Glutamatergic neuron (in vitro differentiated cells): ENCODE measurements at regions not wholly inside any gene's neighbourhood (a gene's known extent, or its start where the extent isn't known, plus 50 kb on each side); places are given as distances from the start of the nearest gene placed in this dataset.
"Not testable (repeated sequence)": the region's sequence is repeated elsewhere in the genome, so short reads cannot be mapped to it uniquely, and the experiment has no call there.

ENCODE experiments used
- DNase-seq: peaks from one replicate; pipeline ENCODE4 v3.0.0; 2022
- H3K27ac Mint-ChIP-seq: one replicate; pipeline ENCODE4 v1.8.0; 2020; ENCODE audit warnings: mild to moderate bottlenecking, mixed read lengths, inconsistent platforms; ENCODE audit not compliant: unreplicated experiment
- H3K27me3 Mint-ChIP-seq: one replicate; pipeline ENCODE4 v1.8.0; 2020; ENCODE audit warnings: mild to moderate bottlenecking, moderate library complexity, mixed read lengths, inconsistent platforms; ENCODE audit not compliant: unreplicated experiment
- H3K36me3 Mint-ChIP-seq: one replicate; pipeline ENCODE4 v1.8.0; 2020; ENCODE audit warnings: mild to moderate bottlenecking, mixed read lengths, inconsistent platforms; ENCODE audit not compliant: unreplicated experiment
- H3K4me1 Mint-ChIP-seq: one replicate; pipeline ENCODE4 v1.8.0; 2020; ENCODE audit warnings: mild to moderate bottlenecking, low read depth, mixed read lengths, inconsistent platforms; ENCODE audit not compliant: unreplicated experiment
- H3K4me3 Mint-ChIP-seq: one replicate; pipeline ENCODE4 v1.8.0; 2020; ENCODE audit warnings: mild to moderate bottlenecking, mixed read lengths, inconsistent platforms; ENCODE audit not compliant: unreplicated experiment
- H3K9me3 Mint-ChIP-seq: one replicate; pipeline ENCODE4 v1.8.0; 2020; ENCODE audit warnings: mild to moderate bottlenecking, moderate library complexity, mixed read lengths, inconsistent platforms; ENCODE audit not compliant: unreplicated experiment
- CTCF ChIP-seq: fragments of 200-600 bp; sonication (generic); IDR thresholded peaks from one replicate; pipeline ENCODE4 v1.5.0; 2021; ENCODE audit not compliant: partially characterized antibody, unreplicated experiment

- Mint-ChIP-seq H3K27ac (no peak overlapping the region), H3K36me3 (peaks cover 5% of the 10 kb centered on the region), H3K27me3 (no peaks in the 10 kb centered on the region), H3K4me3 (no peak overlapping the region), H3K9me3 (peaks cover 2% of the 10 kb centered on the region), H3K4me1 (peaks cover 6% of the 10 kb centered on the region)
- no peak for DNase-seq
- TF ChIP-seq CTCF, result no peak
Measured at GRCh38 chr18:30674596-30674995, 367.9 kb downstream of the DSC3 start.

- H3K4me1 Mint-ChIP-seq, H3K4me3 Mint-ChIP-seq, DNase-seq, H3K27ac Mint-ChIP-seq, H3K27me3 Mint-ChIP-seq, H3K9me3 Mint-ChIP-seq: not testable (repeated sequence)
- peaks cover 12% of the 10 kb centered on the region for H3K36me3 Mint-ChIP-seq
Measured at GRCh38 chr18:30672439-30672838, 370.1 kb downstream of the DSC3 start.

GRCh38 chr18:30658306-30658705, 384.2 kb downstream of the DSC3 start:
- Mint-ChIP-seq H3K9me3 (no peaks in the 10 kb centered on the region), H3K27me3 (no peaks in the 10 kb centered on the region), H3K27ac (no peak overlapping the region), H3K4me1 (no peaks in the 10 kb centered on the region), H3K4me3 (no peak overlapping the region), H3K36me3 (peaks cover 9% of the 10 kb centered on the region)
- no peak for TF ChIP-seq CTCF
- no peak for DNase-seq

GRCh38 chr18:30652387-30652786, 390.2 kb downstream of the DSC3 start:
- H3K4me1 Mint-ChIP-seq, result no peaks in the 10 kb centered on the region
- no peak overlapping the region for H3K27ac Mint-ChIP-seq
- no peak for TF ChIP-seq CTCF
- H3K27me3 Mint-ChIP-seq, result no peaks in the 10 kb centered on the region
- H3K9me3 Mint-ChIP-seq, result no peaks in the 10 kb centered on the region
- DNase-seq, result no peak
- H3K4me3 Mint-ChIP-seq, result no peak overlapping the region
- no peaks in the 10 kb centered on the region for H3K36me3 Mint-ChIP-seq

GRCh38 chr18:30650499-30650898, 392.0 kb downstream of the DSC3 start:
- DNase-seq, result no peak
- Mint-ChIP-seq H3K36me3 (no peaks in the 10 kb centered on the region), H3K4me1 (no peaks in the 10 kb centered on the region), H3K4me3 (no peak overlapping the region), H3K9me3 (no peaks in the 10 kb centered on the region), H3K27me3 (no peaks in the 10 kb centered on the region), H3K27ac (no peak overlapping the region)
- no peak for TF ChIP-seq CTCF

GRCh38 chr18:30644158-30644557, 398.4 kb downstream of the DSC3 start:
- TF ChIP-seq CTCF, result no peak
- H3K9me3 Mint-ChIP-seq, result no peaks in the 10 kb centered on the region
- no peak overlapping the region for H3K4me3 Mint-ChIP-seq
- H3K36me3 Mint-ChIP-seq, result no peaks in the 10 kb centered on the region
- DNase-seq, result no peak
- H3K27ac Mint-ChIP-seq, result no peak overlapping the region
- no peaks in the 10 kb centered on the region for H3K27me3 Mint-ChIP-seq
- H3K4me1 Mint-ChIP-seq, result peaks cover 2% of the 10 kb centered on the region
